ENCODE measurements at regions not wholly inside any gene's neighbourhood (a gene's known extent, or its start where the extent isn't known, plus 50 kb on each side); places are given as distances from the start of the nearest gene placed in this dataset.

DNA sequence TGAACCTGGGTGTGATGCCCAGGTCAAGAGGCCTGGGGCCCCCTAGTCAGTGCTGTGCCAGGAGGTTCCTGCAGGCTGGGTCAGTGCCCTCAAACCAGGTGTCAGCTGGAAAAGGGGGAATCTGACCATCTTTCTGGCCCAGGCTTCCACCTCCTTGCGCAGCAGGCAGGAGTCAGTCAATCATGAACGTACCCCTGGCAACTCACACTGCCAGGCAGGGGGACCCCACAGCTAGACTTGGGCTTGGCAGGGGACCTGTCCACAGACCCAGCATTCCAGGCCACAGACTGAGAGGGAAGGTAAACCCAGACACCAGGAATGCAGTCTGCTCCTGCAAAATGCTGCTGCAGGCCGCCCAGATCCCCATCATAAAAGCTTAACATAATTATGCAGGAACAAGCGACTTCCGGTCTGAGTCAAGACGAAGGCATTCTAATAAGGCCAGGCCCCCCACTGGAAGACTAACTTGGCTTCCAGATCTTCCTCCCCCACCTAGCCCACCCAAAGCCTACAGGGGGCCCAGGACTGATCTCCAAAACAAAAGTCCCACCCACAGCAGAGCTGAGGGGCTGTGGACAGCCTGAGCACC, 156.3 kb downstream of the BCOR start:
- no peak for TF ChIP-seq CTCF (IDR thresholded peaks at IDR 0.05)
- TF ChIP-seq POLR2AphosphoS5 (IDR thresholded peaks at IDR 0.05), result no peak
- no peak for TF ChIP-seq POLR2A (IDR thresholded peaks at IDR 0.05)
